Effector memory CD8-positive, alpha-beta T cell (primary cell): ENCODE measurements at regions not wholly inside any gene's neighbourhood (a gene's known extent, or its start where the extent isn't known, plus 50 kb on each side); places are given as distances from the start of the nearest gene placed in this dataset.

ENCODE experiments used
- ATAC-seq: fragments of 150-1000 bp; cut with Tn5 transposase; replicated peaks from 2 replicates; pipeline ENCODE4 v1.10.0; 2021; ENCODE audit warnings: mild to moderate bottlenecking, moderate library complexity
- DNase-seq, 3 experiments: peaks; one replicate each; pipeline ENCODE4 v3.0.0; 2021
- H3K27ac Mint-ChIP-seq, 2 donors: one replicate each; pipeline ENCODE4 v1.8.0; 2022; ENCODE audit warnings: mild to moderate bottlenecking in 2 of 2, mixed read lengths in 2 of 2, moderate library complexity in 2 of 2
- H3K27me3 Mint-ChIP-seq, 2 donors: one replicate each; pipeline ENCODE4 v1.8.0; 2022; ENCODE audit warnings: mixed read lengths in 2 of 2
- H3K36me3 Mint-ChIP-seq: one replicate; pipeline ENCODE4 v1.8.0; 2022; ENCODE audit warnings: mild to moderate bottlenecking, moderate library complexity, mixed read lengths; ENCODE audit not compliant: insufficient read depth
- H3K4me1 Mint-ChIP-seq, 2 donors: one replicate each; pipeline ENCODE4 v1.8.0; 2022; ENCODE audit warnings: low read depth in 2 of 2, mixed read lengths in 2 of 2
- H3K4me3 Mint-ChIP-seq, 2 donors: one replicate each; pipeline ENCODE4 v1.8.0; 2022; ENCODE audit warnings: mild to moderate bottlenecking in 2 of 2, mixed read lengths in 2 of 2, moderate library complexity in 2 of 2
- H3K9me3 Mint-ChIP-seq, 2 donors: one replicate each; pipeline ENCODE4 v1.8.0; 2022; ENCODE audit warnings: mixed read lengths in 2 of 2

DNA sequence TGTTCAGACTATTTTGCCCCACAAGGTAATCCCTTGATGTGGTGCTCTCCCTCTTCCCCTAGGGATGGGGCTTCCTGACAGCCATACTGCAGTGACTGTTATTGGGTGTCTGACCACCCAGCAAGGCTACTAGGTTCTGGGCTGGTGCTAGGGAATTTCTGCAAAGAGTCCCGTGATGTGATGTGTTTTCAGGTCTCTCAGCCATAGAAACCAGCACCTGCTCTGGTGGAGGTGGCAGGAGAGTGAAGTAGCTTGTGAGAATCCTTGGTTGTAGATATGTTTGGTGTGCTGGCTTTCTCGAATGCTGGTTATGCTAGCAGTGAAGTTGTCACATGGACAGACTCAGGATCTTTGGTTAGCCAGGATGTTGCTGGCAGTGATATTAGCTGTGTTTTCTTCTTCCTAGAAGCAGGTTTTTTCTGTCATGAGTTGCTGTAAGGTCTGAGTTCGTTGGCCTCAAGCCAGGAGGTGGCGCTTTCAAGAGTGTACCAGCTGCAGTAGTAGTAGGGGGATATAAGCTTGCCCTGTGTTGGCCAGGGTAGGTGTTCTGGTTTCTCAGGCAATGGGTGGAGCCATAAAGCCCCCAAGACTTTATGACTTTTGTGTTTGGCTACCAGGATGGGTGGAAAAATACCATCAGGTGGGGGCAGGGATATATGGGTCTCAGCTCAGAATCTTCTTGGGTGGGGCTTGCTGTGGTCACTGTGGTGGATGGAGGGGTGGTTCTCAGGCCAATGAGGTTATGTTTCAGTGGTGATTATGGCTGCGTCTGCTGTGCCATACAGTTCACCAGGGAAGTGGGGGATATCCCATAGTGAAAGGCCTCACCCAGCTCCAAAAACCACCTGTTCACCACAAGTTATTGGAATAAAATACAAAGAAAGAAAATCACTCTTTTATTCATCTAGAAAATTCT is 1112.3 kb downstream of the KCNT2 start:
- Mint-ChIP-seq H3K27ac (no peak overlapping the region), H3K4me1 (no peaks in the 10 kb centered on the region), H3K9me3 (peaks cover 5 to 7% of the 10 kb centered on the region in 2 donors), H3K4me3 (no peak overlapping the region), H3K36me3 (no peaks in the 10 kb centered on the region), H3K27me3 (no peaks in the 10 kb centered on the region)
- DNase-seq, result no peak
- no peak for ATAC-seq

DNA sequence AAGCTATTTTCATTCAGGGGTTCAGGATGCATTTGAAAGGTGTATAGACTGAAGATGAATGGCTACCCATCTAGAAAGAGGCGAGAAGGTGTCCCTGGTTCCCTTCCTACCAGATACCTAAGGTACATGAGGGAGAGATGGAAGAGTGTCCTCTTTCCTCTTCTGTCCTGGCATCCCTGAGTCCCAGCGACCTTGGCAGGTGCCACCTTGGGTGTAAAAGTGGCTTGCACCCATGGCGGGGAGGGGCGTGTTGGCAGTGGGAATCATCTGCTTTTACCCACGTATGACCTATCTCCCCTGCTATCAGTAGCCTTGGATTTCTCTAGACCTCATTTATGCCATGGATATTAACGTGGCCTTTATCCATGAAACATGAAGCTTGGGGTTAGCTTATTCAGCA is 1126.1 kb downstream of the KCNT2 start:
- DNase-seq, result no peak
- Mint-ChIP-seq H3K4me3 (no peak overlapping the region), H3K4me1 (no peaks in the 10 kb centered on the region), H3K27ac (no peak overlapping the region), H3K9me3 (peaks cover 0 to 8% of the 10 kb centered on the region in 2 donors), H3K36me3 (no peaks in the 10 kb centered on the region), H3K27me3 (no peaks in the 10 kb centered on the region)
- no peak for ATAC-seq

DNA sequence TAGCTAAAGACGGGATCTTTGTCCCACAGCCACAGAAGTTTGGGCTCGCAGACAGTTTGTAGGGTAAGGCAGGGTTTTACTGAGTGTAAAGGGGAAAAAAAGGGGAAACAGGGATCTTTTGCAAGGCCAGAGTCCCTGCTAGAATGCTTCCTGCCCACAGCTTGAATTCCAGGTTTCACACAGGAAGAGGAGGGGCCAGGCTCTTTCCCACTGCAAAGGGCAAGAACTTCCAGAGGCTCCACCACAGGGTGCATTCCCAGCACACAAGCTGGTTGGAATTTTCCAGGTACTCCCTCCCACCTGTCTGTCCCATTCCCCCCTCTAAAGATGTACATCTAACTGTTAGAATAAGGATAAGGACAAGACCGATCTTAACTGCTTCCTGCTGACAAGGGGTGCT is 1126.9 kb downstream of the KCNT2 start:
- Mint-ChIP-seq H3K4me3 (no peak overlapping the region), H3K9me3 (peaks cover 0 to 8% of the 10 kb centered on the region in 2 donors), H3K36me3 (no peaks in the 10 kb centered on the region), H3K27ac (no peak overlapping the region), H3K27me3 (no peaks in the 10 kb centered on the region), H3K4me1 (no peaks in the 10 kb centered on the region)
- ATAC-seq (no peak), DNase-seq (no peak)

DNA sequence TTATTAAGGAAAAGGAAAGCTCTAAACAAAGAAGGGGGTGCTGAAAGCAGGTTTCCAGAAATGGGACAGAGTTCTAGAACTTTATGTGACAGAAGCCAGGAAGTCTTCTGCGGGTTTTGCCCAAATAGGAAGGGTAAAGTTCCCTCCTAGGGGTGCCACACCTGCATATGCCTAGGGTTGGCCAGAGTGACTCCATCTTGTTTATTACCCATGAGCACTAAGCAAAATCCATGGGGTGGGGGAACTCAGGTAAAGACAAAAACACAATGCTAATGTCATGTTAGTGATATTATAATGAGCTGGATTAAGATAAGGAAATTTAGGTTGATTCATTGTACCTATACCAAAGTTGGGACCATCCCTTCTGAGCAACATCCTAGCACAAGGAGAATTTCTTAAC is 1132.7 kb downstream of the KCNT2 start:
- DNase-seq (no peak), ATAC-seq (no peak)
- H3K27me3 Mint-ChIP-seq, result no peaks in the 10 kb centered on the region
- no peaks in the 10 kb centered on the region for H3K36me3 Mint-ChIP-seq
- peaks cover 0 to 10% of the 10 kb centered on the region in 2 donors for H3K9me3 Mint-ChIP-seq
- no peaks in the 10 kb centered on the region for H3K4me1 Mint-ChIP-seq
- no peak overlapping the region for H3K4me3 Mint-ChIP-seq
- no peak overlapping the region for H3K27ac Mint-ChIP-seq

DNA sequence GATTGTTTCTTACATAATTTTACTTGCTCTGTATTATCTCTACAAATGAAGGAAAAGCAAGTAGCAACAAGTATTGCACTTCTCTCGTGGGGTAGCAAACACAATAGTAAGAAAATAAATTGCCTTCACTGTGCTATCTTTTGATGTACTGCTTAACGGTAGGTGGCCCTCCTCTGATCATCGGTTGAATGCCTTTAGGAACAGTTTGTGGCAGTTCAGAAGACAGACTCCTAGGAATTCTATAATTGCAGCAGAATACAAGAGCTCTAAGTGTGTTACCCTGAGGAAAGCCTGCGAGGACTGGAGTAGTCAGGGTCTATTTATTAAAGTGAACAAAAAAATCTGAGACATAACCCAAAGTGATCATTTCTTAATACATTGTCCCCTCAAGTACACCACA is 1135.9 kb downstream of the KCNT2 start:
- ATAC-seq, result no peak
- Mint-ChIP-seq H3K36me3 (no peaks in the 10 kb centered on the region), H3K27ac (no peak overlapping the region), H3K4me3 (no peak overlapping the region), H3K9me3 (peaks cover 0 to 12% of the 10 kb centered on the region in 2 donors), H3K4me1 (no peaks in the 10 kb centered on the region), H3K27me3 (no peaks in the 10 kb centered on the region)
- DNase-seq, result no peak

DNA sequence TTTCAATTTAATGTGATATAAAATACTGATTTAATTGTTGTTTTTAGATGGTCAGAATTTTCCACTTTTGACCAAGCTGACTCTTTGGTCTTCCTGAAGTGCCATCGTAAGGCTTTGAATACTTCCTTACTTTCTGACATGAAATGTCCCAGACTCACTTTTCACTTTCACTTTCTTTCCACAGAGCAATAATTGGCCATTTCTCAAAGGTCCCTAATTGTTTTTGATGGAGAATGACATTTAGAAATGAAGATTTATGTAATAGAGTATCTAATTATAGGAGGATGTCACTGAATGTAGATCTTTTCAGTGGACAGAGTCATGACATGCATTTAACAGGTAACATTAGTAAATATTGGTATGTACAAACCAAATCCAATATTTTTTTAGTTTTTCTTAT is 1141.6 kb downstream of the KCNT2 start:
- Mint-ChIP-seq H3K27me3 (no peaks in the 10 kb centered on the region), H3K4me1 (no peaks in the 10 kb centered on the region), H3K4me3 (no peak overlapping the region), H3K27ac (no peak overlapping the region), H3K9me3 (peaks cover 2 to 9% of the 10 kb centered on the region in 2 donors), H3K36me3 (no peaks in the 10 kb centered on the region)
- ATAC-seq, result no peak
- no peak for DNase-seq

DNA sequence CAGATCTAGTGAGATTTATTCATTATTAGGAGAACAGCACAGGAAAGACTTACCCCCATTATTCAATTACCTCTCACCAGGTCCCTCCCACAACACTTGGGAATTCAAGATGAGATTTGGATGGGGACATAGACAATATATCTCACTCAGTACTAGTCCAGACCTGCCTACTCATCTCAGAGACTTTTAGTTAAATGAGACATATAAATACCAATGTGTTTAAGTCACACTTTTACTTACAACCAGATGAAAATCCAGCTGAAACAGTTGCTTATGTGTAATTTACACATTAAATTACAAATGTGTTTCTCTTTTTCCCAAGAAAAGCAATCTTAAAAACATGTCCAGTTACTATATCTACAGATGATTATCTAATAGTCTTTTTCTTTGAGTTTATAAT is 1145.6 kb downstream of the KCNT2 start:
- no peak overlapping the region for H3K27ac Mint-ChIP-seq
- H3K9me3 Mint-ChIP-seq, result peaks cover 2 to 9% of the 10 kb centered on the region in 2 donors
- H3K27me3 Mint-ChIP-seq, result no peaks in the 10 kb centered on the region
- H3K4me3 Mint-ChIP-seq, result no peak overlapping the region
- no peak for ATAC-seq
- H3K4me1 Mint-ChIP-seq, result no peaks in the 10 kb centered on the region
- no peak for DNase-seq
- no peaks in the 10 kb centered on the region for H3K36me3 Mint-ChIP-seq

DNA sequence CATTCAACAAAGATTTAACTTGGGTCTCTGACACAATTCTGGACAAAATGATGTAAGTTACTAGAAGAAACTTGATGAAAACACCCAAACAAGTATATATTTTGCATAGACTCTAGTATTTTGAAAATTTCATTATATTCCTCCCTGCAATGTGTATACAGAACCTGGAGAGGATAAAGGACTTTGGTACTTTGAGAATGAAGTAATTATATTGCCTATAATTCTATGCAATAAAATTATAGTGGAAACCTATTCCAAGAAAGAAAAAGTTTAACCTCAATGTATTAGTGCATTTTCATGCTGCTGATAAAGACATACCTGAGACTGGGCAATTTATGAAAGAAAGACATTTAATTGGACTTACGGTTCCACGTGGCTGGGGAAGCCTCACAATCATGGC is 1146.1 kb downstream of the KCNT2 start:
- DNase-seq, result no peak
- Mint-ChIP-seq H3K27ac (no peak overlapping the region), H3K36me3 (no peaks in the 10 kb centered on the region), H3K27me3 (no peaks in the 10 kb centered on the region), H3K4me1 (no peaks in the 10 kb centered on the region), H3K4me3 (no peak overlapping the region), H3K9me3 (peaks cover 2 to 9% of the 10 kb centered on the region in 2 donors)
- no peak for ATAC-seq

DNA sequence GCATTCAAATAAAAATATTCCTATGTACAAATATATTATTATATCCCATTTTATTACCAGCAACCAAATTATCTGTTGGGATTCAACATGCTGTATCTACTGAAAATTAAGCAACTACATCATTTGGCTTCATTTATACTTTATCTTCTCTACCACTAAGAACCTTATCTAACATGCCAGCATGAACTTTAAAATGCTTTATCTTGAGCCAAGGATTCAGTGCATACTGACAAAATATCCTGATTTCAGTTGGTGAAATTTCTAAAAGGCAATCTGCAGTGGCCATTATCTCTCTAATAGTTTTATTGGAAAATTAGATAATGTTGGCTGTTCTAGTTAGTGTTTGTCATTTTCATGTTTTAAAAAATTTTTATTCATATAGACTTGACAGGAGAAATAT is 1149.9 kb downstream of the KCNT2 start:
- no peak overlapping the region for H3K27ac Mint-ChIP-seq
- DNase-seq (no peak), ATAC-seq (no peak)
- peaks cover 5 to 9% of the 10 kb centered on the region in 2 donors for H3K9me3 Mint-ChIP-seq
- H3K36me3 Mint-ChIP-seq, result peaks cover 3% of the 10 kb centered on the region
- no peaks in the 10 kb centered on the region for H3K4me1 Mint-ChIP-seq
- no peaks in the 10 kb centered on the region for H3K27me3 Mint-ChIP-seq
- no peak overlapping the region for H3K4me3 Mint-ChIP-seq

DNA sequence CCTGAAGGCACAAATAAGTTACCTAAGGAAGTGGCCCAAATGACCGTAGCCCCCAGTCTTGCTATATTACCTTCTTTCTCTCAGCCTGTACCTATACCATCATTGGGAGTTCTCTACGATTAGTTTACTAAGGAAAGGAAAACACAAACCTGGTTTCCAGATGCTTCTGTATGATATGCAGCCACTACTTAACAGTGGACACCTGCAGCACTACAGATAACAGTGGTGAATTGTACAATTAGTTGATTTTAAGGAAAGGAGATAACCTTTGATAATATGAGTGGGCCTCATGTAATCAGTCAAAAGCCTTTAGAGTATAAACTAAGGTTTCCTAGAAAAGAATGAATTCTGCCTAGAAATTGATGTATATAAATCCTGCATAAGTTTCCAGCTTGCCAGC is 1157.4 kb downstream of the KCNT2 start:
- Mint-ChIP-seq H3K4me1 (no peaks in the 10 kb centered on the region), H3K36me3 (peaks cover 3% of the 10 kb centered on the region), H3K27ac (no peak overlapping the region), H3K4me3 (no peak overlapping the region), H3K9me3 (peaks cover 3 to 18% of the 10 kb centered on the region in 2 donors), H3K27me3 (no peaks in the 10 kb centered on the region)
- no peak for ATAC-seq
- no peak for DNase-seq

DNA sequence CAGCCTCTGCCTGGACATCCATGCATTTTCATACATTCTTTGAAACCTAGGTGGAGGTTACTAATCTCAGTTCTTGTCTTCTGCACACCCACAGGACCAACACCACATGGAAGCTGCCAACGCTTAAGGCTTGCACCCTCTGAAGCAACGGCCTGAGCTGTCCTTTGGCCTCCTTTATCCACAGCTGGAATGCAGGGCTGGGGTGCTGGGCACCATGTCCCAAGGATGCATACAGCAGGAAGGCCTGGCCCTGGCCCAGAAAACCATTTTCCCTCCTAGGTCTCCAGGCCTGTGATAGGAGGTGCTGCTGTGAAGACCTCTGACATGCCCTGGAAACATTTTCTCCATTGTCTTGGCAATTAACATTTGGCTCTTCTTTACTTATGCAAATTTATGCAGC is 1168.6 kb downstream of the KCNT2 start:
- no peak for DNase-seq
- H3K4me1 Mint-ChIP-seq, result no peaks in the 10 kb centered on the region
- H3K27me3 Mint-ChIP-seq, result no peaks in the 10 kb centered on the region
- no peak overlapping the region for H3K27ac Mint-ChIP-seq
- H3K36me3 Mint-ChIP-seq, result no peaks in the 10 kb centered on the region
- no peak overlapping the region for H3K4me3 Mint-ChIP-seq
- no peak for ATAC-seq
- no peaks in the 10 kb centered on the region for H3K9me3 Mint-ChIP-seq

DNA sequence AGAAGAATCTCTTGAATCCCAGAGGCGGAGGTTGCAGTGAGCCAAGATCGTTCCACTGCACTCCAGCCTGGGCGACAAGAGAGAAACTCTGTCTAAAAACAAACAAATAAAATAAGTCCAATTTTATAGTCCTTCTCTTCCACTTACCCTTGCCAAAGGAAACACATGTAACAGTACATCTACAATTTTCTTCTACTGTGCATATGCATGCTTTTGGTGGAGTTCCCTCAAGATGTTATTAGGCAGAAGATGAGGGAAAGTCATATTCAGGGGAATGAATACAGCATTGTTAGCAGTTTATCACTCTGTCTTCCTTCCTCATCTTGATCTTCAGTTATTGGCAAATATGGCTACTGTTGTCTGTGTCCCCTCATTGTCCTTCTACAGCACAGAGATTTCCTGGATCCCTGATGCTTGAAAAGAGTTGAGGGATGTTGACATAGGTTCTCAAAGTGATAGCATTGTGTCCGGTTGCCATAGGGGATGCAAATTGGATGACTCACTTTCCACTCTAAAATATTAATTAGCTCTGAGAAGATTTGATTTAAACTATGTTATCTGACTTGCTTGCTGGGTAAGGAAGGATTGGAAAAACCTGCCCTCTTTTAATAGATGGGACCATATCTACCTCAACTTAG is 1173.6 kb downstream of the KCNT2 start:
- no peak overlapping the region for H3K27ac Mint-ChIP-seq
- no peaks in the 10 kb centered on the region for H3K27me3 Mint-ChIP-seq
- H3K4me1 Mint-ChIP-seq, result no peaks in the 10 kb centered on the region
- no peak overlapping the region for H3K4me3 Mint-ChIP-seq
- H3K9me3 Mint-ChIP-seq, result peaks cover 0 to 3% of the 10 kb centered on the region in 2 donors
- no peak for DNase-seq
- no peaks in the 10 kb centered on the region for H3K36me3 Mint-ChIP-seq
- no peak for ATAC-seq

DNA sequence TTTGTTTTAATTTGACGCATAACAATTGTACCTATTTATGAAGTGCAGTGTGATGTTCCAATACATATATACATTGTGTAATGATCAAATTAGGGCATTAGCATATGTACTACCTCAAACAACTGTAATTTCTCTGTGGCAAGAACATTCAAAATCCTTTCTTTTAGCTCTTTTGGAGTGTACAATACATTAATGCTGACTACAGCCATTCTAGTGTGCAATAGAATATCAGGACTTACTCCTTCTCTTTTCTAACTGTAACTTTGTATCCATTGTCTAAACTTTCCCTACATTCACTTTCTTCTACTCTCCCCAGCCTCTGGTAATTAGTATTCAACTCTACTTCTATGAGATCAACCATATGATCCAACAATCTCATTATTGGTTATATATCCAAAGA is 1177.4 kb downstream of the KCNT2 start:
- DNase-seq, result no peak
- Mint-ChIP-seq H3K9me3 (peaks cover 0 to 3% of the 10 kb centered on the region in 2 donors), H3K27me3 (no peaks in the 10 kb centered on the region), H3K4me3 (no peak overlapping the region), H3K27ac (no peak overlapping the region), H3K36me3 (no peaks in the 10 kb centered on the region), H3K4me1 (no peaks in the 10 kb centered on the region)
- ATAC-seq, result no peak

DNA sequence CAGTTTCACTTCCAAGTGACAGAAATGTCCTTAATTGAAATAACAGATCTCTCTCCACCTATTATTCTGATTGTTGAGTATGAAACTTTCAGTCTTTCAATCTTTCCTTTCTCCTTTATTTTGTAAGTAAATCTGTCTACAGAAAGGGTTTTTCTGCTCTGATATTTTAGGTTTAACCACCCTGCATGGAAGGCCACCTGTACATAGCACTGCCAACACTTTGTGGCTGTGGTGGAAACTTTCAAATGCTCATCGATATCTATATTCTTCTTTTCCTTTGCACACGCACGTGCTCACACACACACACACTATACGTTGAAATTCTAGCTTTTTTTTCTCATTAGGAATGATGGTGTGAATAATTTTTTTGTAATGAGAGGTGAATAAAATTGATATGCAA is 1179.3 kb downstream of the KCNT2 start:
- Mint-ChIP-seq H3K4me1 (no peaks in the 10 kb centered on the region), H3K27me3 (no peaks in the 10 kb centered on the region), H3K4me3 (no peak overlapping the region), H3K9me3 (peaks cover 0 to 3% of the 10 kb centered on the region in 2 donors), H3K27ac (no peak overlapping the region), H3K36me3 (no peaks in the 10 kb centered on the region)
- no peak for ATAC-seq
- no peak for DNase-seq
